ENCODE measurements at regions not wholly inside any gene's neighbourhood (a gene's known extent, or its start where the extent isn't known, plus 50 kb on each side); places are given as distances from the start of the nearest gene placed in this dataset.

DNA sequence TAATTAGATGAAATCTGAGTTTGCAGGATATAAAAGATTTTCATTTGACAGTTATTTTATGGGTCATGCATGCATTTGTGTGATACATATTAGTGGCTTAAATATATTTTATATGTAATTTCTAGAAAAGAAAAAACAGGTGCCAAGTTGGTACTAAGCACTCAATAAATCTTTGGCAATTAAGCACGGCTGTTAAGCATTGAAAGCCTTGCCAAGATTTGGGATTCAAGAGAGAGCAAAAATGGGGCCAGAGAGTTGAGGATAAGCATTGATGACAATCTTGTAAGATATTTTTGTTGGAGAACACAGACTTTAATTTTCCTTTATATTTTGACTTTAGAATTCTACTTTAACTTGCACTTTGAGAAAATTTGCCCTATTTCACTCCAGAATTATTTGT lies 249.8 kb upstream of the MAD2L1 start:
- TF ChIP-seq, protein P1, sequence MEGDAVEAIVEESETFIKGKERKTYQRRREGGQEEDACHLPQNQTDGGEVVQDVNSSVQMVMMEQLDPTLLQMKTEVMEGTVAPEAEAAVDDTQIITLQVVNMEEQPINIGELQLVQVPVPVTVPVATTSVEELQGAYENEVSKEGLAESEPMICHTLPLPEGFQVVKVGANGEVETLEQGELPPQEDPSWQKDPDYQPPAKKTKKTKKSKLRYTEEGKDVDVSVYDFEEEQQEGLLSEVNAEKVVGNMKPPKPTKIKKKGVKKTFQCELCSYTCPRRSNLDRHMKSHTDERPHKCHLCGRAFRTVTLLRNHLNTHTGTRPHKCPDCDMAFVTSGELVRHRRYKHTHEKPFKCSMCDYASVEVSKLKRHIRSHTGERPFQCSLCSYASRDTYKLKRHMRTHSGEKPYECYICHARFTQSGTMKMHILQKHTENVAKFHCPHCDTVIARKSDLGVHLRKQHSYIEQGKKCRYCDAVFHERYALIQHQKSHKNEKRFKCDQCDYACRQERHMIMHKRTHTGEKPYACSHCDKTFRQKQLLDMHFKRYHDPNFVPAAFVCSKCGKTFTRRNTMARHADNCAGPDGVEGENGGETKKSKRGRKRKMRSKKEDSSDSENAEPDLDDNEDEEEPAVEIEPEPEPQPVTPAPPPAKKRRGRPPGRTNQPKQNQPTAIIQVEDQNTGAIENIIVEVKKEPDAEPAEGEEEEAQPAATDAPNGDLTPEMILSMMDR (IDR thresholded peaks at IDR 0.05) = no peak
- H3K27me3 Mint-ChIP-seq (ENCODE audit: low read depth in 2 of 2) = no peaks in the 10 kb centered on the region
- 79% methylated on average over 1 of the region's 1 CpG for WGBS (ENCODE audit: insufficient coverage)
- no peak overlapping the region for H3K4me3 Mint-ChIP-seq
- Histone ChIP-seq H3K4me1 (ENCODE audit: control insufficient read depth, insufficient read depth, low read length) (no peaks in the 10 kb centered on the region), H3K36me3 (ENCODE audit: control insufficient read depth, insufficient read depth, low read length) (no peaks in the 10 kb centered on the region), H3K9me3 (ENCODE audit: control insufficient read depth, insufficient read depth, low read length) (no peaks in the 10 kb centered on the region), H3K4me3 (ENCODE audit: low read length) (no peak overlapping the region), H3K27ac (ENCODE audit: low read length) (no peak overlapping the region), H3K27me3 (ENCODE audit: control insufficient read depth, insufficient read depth, low read length) (no peaks in the 10 kb centered on the region)
- intact Hi-C loops (cut with micrococcal nuclease) = no loop called here
- no peaks in the 10 kb centered on the region for H3K36me3 Mint-ChIP-seq
- no peak overlapping the region for H3K27ac Mint-ChIP-seq
- no peak for DNase-seq
- peaks cover 9% of the 10 kb centered on the region in 2 donors for H3K9me3 Mint-ChIP-seq
- no peak for ATAC-seq
- H3K4me1 Mint-ChIP-seq = no peaks in the 10 kb centered on the region

DNA sequence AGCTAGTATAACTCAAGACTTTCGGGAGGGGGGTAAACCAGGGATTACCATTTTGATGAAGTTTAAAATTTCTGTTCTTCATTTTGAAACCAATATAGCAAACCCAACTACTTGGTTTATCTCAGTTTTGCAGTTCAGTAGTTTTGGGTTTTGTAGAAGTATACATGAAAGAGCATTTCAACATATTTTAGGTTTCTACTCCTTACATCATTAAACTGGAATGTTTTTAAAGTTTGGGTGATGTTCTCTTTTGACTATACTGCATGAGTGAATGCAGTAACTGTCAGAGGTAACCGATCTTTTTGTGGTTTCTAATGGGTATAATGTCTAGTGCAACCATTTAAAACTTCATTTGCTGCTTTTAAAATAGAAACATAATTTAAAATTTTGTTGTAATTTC lies 248.3 kb upstream of the MAD2L1 start:
- no peaks in the 10 kb centered on the region for H3K36me3 ChIP-seq (ENCODE audit: control insufficient read depth, insufficient read depth, low read length)
- DNase-seq = no peak
- intact Hi-C loops (cut with micrococcal nuclease) = no loop called here
- Mint-ChIP-seq H3K36me3 (no peaks in the 10 kb centered on the region), H3K4me1 (no peaks in the 10 kb centered on the region), H3K27me3 (ENCODE audit: low read depth in 2 of 2) (no peaks in the 10 kb centered on the region), H3K4me3 (no peak overlapping the region), H3K27ac (no peak overlapping the region), H3K9me3 (peaks cover 13 to 14% of the 10 kb centered on the region in 2 donors)
- no peak overlapping the region for H3K27ac ChIP-seq (ENCODE audit: low read length)
- WGBS (ENCODE audit: insufficient coverage) = no CpG with 5 or more reads among the region's 2 CpGs
- H3K27me3 ChIP-seq (ENCODE audit: control insufficient read depth, insufficient read depth, low read length) = no peaks in the 10 kb centered on the region
- TF ChIP-seq, protein P1 (IDR thresholded peaks at IDR 0.05) = no peak
- H3K4me1 ChIP-seq (ENCODE audit: control insufficient read depth, insufficient read depth, low read length) = no peaks in the 10 kb centered on the region
- no peak overlapping the region for H3K4me3 ChIP-seq (ENCODE audit: low read length)
- no peak for ATAC-seq
- no peaks in the 10 kb centered on the region for H3K9me3 ChIP-seq (ENCODE audit: control insufficient read depth, insufficient read depth, low read length)

DNA sequence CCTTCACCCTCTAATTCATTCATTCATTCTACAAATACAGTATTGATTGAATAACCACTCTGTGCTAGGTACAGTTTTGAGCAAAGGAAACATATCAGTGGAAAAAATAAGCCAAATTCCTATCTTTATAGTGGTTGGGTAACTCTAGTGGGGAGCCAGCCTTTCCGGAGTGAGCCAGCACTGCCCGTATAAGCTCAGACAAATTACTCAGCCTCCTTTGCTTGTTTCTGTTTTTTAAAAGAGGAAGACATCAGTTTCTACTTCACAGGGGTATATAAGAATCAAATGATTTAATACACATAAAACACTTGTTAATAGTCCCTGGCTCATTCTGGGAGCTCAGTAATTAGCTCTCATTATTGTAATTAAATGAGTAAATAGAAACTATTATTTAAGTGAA lies 238.2 kb upstream of the MAD2L1 start:
- Histone ChIP-seq H3K27me3 (ENCODE audit: control insufficient read depth, insufficient read depth, low read length) (no peaks in the 10 kb centered on the region), H3K9me3 (ENCODE audit: control insufficient read depth, insufficient read depth, low read length) (no peaks in the 10 kb centered on the region), H3K4me1 (ENCODE audit: control insufficient read depth, insufficient read depth, low read length) (no peaks in the 10 kb centered on the region), H3K36me3 (ENCODE audit: control insufficient read depth, insufficient read depth, low read length) (no peaks in the 10 kb centered on the region), H3K4me3 (ENCODE audit: low read length) (no peak overlapping the region), H3K27ac (ENCODE audit: low read length) (no peak overlapping the region)
- no peak for DNase-seq
- Mint-ChIP-seq H3K4me3 (no peak overlapping the region), H3K36me3 (no peaks in the 10 kb centered on the region), H3K4me1 (no peaks in the 10 kb centered on the region), H3K27ac (no peak overlapping the region), H3K27me3 (ENCODE audit: low read depth in 2 of 2) (no peaks in the 10 kb centered on the region), H3K9me3 (peaks cover 4 to 9% of the 10 kb centered on the region in 2 donors)
- no peak for ATAC-seq
- intact Hi-C loops (cut with micrococcal nuclease) = no loop called here
- WGBS (ENCODE audit: insufficient coverage) = 68% methylated on average over 2 of the region's 2 CpGs
- TF ChIP-seq, protein P1 (IDR thresholded peaks at IDR 0.05) = no peak

DNA sequence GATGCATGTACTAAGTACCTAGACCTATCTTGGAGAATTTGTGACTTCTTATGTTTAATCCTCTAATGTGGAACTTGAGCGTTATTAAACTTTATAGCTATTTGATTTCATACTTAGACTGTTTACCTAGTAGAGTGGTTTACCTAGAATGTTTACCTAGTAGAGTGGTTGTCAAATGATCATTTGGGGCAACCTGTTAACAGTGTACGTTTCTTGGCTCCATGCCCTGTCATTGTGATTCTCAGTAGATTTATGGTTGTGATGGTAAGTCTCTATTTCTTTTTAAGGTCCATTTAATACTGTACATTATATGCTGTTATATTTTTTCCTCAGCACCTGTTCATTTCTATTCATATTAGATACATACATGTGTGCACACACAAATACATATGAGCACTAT lies 233.0 kb upstream of the MAD2L1 start:
- TF ChIP-seq, protein P1 (IDR thresholded peaks at IDR 0.05) = no peak
- Mint-ChIP-seq H3K36me3 (peaks cover 8% of the 10 kb centered on the region), H3K4me3 (no peak overlapping the region), H3K9me3 (peaks cover 5 to 10% of the 10 kb centered on the region in 2 donors), H3K4me1 (no peaks in the 10 kb centered on the region), H3K27ac (no peak overlapping the region), H3K27me3 (ENCODE audit: low read depth in 2 of 2) (no peaks in the 10 kb centered on the region)
- H3K27ac ChIP-seq (ENCODE audit: low read length) = no peak overlapping the region
- no peak for ATAC-seq
- no peak for DNase-seq
- no peak overlapping the region for H3K4me3 ChIP-seq (ENCODE audit: low read length)
- intact Hi-C loops (cut with micrococcal nuclease) = no loop called here
- 100% methylated on average over 1 of the region's 2 CpGs for WGBS (ENCODE audit: insufficient coverage)
- H3K27me3 ChIP-seq (ENCODE audit: control insufficient read depth, insufficient read depth, low read length) = no peaks in the 10 kb centered on the region
- H3K36me3 ChIP-seq (ENCODE audit: control insufficient read depth, insufficient read depth, low read length) = no peaks in the 10 kb centered on the region
- no peaks in the 10 kb centered on the region for H3K9me3 ChIP-seq (ENCODE audit: control insufficient read depth, insufficient read depth, low read length)
- H3K4me1 ChIP-seq (ENCODE audit: control insufficient read depth, insufficient read depth, low read length) = no peaks in the 10 kb centered on the region
